Amniotic stem cell (primary cell): ENCODE measurements at regions not wholly inside any gene's neighbourhood (a gene's known extent, or its start where the extent isn't known, plus 50 kb on each side); places are given as distances from the start of the nearest gene placed in this dataset.
"Not testable (repeated sequence)": the region's sequence is repeated elsewhere in the genome, so short reads cannot be mapped to it uniquely, and the experiment has no call there.

ENCODE experiments used
- DNase-seq: peaks from one replicate; lab custom pipeline; 2025; lab: John Stamatoyannopoulos, UW

DNA sequence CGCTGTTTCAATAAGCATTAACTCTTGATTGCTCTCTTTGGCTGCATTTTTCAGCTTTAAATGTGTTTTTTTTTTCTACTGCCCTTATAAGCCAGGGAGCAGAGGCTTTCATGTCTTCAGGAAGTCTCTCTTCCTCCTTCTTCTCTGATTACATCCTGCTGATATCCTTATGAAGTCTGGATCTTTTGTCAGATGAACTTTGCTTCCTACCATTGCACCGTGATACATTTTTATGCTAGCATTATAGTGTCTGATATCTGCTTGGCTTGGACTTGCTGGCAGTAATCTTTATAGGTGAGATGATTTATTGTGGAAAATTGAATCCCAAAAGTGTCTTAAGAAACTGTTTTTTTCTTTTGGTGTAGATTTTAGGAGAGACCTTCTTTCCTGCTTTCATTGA, 160.4 kb upstream of the CFAP20DC start:
- DNase-seq, result no peak

DNA sequence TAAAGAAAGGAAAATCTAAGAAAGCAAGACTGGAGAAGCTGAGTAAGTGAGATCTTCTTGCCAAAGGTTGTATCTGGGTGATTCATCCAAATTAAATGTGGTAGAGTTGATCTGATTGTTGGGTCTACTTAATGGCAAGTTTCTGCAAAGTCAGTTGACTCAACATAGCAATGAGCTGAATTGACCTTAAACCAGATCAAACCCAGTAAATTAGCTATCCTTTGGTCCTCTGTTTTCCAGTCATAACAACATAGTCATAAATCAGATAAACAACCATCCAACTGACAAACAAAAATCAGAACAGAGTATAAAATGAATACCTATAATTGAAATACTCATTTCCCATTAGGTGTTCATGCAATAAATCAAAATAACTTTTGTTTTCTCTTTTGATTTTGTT, 142.6 kb upstream of the CFAP20DC start:
- DNase-seq, result no peak

DNA sequence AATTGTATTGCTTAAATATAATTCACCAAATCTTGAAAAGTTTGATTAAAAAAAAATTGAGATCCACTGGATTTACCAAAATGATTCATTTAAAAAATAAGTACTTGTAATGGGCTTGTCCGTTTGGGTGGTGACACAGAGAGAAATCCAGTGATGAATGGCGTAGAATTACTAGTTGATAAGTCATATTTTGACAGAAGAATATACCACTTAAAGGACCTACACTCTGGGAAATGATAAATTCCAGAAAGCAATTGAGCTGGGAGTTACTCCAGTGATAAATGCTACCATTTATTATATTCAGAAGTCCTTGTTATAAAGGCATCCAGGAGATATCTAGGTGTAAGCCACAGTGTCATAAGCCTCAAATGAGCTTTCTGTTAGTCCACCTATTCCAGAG, 141.8 kb upstream of the CFAP20DC start:
- no peak for DNase-seq

DNA sequence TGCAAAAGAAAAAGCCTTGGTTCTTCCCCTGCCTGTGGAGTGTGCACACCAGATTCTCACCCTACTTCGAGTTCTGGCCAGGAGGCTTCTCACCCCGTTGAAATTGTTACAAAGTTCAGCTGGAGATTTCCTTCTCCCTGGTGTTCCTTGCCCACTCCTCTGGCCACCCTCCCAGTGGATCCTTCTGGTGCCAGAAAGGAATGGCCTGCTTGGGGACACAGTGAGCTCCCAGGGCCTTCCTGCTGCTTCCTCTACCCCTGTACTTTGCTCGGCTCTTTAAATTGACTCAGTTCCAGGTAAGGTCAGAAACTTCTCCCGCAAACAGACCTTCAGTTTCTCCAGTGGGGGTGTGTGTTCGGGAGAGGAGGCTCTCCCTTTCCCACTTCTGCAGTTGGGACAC, 140.1 kb upstream of the CFAP20DC start:
- DNase-seq, result no peak

DNA sequence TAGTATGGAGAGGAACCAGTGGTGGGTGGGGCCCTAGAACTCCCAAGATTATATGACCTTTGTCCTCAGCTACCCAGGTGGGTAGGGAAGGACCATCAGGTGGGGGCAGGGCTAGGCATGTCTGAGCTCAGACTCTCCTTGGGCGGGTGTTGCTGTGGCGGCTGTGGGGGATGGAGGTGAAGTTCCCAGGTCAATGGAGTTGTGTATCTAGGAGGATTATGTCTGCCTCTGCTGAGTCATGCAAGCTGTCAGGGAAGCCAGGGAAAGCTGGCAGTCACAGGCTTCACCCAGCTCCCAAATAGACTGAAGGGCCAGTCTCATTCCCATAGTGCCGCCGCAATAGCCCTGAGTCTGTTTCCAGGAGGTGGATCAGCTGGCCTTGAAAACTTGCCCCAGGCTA, 139.7 kb upstream of the CFAP20DC start:
- no peak for DNase-seq

DNA sequence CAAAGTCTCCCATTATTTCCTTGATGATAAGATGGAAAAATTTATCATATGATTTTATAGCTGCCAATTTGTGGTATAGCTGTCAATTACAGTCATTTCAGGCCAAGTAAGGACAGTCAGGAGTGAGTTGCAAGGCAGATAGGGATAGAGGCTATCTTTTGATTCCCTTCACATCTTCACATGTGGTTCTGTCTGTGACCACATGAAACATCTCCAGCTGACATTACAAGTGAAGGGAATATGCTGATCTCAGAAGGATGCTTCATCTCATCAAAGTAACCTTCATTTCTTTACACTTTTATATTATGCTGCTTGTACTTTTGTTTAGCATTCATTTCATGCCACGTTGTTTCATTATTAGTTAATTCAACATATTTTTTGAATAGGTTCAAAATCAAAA, 136.9 kb upstream of the CFAP20DC start:
- DNase-seq, result no peak

DNA sequence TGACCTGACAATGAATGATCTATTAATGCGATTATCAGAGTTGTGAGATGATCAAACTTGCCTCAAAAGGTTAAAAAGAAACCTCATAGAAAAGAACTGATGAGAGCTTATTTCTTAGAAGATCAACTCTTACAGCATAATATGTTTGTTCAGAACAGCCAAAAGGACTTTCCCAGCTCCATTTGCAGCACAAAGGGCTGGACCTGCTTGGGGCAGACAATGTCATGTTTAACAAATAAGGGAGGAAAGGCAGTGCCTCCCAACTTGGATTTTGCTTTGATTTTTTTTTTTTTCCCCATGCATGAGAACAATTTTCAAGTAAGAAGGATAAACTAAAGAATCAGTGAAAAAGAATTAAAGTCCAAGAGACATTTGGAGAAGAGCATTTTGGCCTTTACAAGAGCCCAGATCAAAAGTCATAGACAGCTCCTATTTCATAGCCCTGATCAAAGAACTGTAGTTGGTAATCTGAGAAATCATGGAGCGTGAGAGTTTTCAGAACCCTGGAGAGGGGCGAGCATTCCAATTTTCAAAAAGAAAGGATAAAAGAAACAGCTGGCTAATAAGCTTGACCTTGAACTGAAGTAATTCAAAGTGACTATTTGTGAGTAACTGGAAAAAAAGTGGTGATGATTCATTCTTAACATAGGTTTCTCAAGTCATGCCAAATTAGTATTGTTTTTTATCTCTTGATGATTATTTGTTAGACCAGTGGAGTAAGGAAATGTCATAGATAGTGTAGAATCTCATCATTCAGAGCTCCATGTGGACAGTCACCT, 136.0 kb upstream of the CFAP20DC start:
- DNase-seq, result no peak

DNA sequence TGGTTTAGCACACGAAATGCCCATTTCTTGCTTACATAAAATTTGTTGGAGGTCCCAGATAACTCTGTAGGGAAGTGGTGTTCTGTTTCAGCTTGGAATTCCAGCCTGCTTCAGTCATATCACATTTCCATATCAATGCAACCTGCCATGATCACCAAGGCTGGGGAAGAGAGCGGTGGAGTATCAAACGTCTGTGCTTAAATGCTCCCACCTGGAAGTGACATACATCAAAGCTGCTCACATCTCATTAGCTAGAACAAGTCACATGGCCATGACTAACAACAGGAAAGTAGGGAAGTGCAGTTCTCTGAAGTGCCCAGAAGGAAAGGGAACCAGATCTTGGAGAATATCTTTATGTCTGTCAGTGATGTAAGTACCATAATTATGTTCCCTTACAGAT, 130.2 kb upstream of the CFAP20DC start:
- no peak for DNase-seq

DNA sequence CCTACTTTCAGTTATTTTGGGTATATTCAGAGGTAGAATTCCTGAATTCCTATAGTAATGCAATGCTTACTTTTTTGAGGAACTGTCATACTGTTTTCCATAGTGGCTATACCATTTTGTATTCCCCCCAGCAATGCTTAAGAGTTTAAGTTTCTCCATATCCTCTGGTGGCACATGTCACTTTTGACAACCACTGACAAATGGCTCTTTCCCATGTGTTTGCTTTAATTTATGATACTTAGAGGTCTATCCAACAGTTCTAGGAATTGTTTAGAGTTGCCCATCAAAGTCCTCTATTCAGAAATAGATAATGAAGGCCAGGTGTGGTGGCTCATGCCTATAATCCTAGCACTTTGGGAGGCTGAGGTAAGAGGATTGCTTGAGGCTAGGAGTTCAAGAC, 128.9 kb upstream of the CFAP20DC start:
- DNase-seq, result no peak

DNA sequence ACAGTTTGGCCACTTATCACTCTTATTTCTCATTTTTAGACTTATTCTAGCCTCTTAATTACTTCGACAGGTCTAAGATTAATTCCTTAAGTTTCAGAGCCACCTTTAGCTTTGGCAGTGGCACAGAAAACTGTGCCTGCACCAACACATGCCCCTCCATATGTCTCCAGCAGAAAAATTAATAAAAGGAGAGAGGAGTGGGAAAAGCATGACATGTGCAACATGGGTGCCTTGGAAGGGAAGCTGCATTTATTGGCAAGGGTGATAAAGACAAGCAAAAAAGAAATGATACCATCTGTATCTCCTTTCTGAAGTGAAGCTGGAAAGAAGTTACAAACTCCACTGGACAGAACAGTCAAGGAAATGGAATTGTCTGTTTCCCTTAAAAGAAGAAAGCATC, 121.7 kb upstream of the CFAP20DC start:
- no peak for DNase-seq

DNA sequence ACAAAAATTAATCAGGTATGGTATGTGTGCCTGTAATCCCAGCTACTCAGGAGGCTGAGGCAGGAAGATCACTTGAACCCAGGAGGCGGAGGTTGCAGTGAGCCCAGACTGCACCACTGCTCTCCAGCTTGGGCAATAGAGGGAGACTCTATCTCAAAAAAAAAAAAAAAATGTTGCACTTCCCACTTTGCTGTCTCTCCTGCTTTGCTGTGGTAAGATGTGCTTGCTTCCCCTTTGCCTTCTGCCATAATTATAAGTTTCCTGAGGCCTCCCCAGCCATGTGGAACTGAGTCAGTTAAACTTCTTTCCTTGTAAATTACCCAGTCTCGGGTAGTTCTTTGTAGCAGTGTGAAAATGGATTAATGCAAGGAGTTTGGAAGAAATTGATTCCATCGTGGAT, 120.3 kb upstream of the CFAP20DC start:
- DNase-seq, result not testable (repeated sequence)

DNA sequence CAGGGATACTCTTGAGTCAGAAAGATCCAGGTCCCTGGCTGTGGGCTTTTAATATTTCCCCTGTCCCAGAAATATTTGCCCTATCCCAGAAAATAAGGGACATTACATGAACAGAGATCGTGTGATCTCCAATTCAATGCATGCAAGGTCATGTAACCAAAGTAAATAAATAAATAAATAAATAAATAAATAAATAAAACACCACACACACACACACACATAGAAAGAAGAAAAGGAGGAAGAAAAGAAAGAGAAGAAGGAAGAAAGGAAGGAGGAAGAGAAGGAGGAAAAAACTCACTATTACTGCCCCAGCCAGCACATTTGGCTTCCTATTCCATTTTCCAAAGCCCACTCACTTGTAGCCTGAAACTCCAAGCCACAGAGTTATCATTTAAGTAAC, 117.9 kb upstream of the CFAP20DC start:
- no peak for DNase-seq

DNA sequence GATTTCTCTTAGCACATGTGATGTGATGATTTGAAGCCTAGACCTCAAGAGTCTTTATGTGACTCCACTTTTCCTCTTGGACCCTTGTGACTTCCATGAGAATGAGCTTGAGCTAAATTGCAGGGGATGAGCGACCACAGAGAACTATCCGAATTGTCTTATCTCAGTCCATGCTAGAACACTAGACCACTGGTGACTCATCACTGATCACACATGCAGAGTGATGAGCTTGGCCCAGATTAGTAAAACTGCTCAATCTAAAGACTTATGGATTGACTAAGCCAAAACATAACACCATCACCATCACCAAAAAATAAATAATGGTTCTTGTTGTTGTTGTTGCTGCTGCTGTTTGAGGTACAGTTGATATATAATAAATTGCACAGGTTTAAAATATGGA, 114.1 kb upstream of the CFAP20DC start:
- no peak for DNase-seq

DNA sequence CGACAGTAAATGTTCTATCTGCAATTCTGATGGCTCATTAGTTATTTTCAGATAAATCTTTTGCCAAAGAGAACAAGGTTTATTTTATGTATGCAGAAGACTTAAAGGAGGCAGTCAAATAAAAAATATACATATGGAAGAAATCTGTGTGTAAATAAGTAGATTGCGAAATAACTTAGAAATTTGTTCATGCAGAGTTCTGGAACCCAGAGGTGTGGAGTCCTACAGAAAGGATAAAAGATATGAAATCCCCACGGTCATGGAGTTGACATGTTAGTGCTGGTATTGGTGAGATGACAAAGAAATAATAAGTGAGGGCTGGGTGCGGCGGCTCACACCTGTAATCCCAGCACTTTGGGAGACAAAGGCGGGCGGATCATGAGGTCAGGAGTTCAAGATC, 111.2 kb upstream of the CFAP20DC start:
- no peak for DNase-seq

DNA sequence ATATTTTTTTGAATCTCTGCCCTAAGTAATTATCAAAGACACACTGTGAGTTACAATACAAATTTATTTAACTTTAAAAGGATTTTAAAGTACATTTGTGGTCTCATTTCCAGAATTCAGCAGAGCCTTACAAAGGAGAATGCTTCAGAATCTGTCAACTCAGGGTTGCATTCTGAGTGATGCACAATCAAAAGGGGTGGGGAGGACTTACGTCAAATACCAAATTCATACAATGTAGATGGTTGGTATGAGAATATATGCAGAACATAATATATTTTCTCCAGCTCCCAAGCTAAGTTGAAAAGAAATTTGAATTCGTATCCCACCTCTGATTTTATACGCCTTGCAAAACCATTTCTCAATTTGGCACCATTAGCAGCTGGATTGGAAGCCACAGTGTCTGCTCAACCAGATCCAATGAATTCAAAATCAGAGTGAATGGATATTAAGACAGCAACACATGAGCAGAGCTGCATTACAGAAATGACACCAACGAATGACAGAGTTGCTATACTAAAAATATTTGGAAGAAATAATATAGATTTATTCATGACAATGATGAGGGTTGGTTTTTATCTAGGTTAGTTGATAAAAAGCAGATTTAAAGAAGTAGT, 110.4 kb upstream of the CFAP20DC start:
- no peak for DNase-seq

DNA sequence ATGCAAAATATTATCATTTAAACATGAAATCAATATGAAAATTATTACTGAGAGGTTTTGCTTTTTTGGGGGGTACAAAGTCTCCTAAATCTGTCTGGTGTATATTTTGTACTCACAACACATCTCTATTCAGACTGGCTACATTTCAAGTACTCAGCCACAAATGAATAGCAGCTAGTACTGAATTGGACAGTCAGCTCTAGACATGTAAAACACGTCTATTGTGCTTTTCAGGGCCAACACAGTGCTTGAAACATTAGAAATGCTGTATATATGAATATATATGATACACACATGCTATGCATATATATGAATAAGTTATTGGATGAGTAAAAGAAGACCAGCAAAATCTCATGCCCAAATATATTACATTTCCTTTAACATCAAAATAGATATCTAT, 103.8 kb upstream of the CFAP20DC start:
- no peak for DNase-seq

DNA sequence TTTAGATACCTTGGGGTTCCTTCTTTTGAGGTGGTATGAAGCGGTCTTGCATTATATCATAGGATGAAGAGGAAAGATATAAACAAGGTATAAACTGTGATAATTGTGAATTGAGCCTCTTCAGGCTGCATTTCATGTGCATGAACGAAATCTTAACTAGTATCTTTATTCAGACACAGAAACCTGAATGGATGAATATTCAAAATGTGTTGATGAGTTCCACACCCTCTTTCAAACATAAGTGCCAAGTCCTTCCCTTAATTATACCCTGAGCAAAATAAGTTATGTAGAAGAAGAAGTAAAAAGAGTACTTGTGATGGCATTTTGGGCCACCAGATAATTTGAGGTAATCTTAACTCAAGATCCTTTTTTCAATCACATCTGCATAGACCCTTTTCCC, 103.1 kb upstream of the CFAP20DC start:
- DNase-seq, result no peak

DNA sequence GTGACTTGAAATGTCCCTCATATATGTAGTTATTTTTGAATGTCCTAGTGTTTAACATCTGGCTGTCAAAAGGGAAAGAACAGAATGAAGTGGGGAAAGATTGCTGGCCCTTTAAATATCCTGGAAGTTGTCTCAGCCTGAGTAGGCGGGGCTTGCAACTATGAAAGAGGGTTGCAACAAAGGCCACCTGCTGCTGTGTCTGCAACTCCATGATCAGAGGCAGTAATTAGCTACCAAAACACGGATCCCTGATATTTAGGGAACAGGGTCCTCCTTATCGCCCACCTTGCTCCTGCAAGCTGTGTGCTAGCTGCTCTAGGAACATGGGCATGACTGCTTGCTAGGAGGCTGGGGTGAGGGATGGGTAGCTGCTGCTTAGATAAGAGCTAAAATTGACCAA, 100.2 kb upstream of the CFAP20DC start:
- no peak for DNase-seq

DNA sequence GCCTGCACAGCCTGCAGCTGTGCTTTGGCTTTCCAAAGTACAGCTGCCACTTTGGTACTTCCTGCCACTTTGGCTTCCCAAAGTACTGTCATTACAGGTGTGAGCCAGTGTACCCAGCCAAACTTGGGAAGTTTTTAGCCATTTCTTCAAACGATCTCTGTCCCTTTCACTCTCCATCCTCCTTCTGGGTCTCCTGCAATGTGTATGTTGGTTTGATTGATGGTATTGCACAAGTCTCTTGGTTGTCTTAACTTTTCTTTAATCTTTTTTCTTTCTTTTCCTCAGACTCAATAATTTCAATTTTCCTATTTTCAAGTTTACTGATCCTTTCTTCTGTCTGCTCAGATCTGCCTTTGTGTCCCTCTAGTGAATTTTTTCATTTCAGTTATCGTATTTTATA, 99.3 kb upstream of the CFAP20DC start:
- no peak for DNase-seq

DNA sequence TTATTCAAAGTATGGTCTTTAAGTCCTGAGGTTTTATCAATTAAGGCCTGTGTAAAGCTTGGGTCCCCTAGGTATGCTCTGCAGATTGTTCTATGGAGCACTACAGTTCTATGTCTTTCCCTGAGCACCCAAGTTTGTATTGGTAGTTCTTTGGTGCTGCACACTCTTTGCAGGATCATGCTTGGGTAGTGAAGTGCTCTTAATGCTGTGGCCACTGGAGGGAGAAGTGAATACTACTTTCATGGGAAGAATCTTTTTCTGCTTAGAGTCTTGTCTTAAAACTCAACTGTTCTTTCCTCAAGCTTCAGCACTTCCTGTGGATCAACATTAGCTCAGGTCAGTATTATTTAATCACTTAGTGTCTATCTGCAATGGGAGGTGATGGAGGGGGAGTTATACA, 93.6 kb upstream of the CFAP20DC start:
- no peak for DNase-seq

DNA sequence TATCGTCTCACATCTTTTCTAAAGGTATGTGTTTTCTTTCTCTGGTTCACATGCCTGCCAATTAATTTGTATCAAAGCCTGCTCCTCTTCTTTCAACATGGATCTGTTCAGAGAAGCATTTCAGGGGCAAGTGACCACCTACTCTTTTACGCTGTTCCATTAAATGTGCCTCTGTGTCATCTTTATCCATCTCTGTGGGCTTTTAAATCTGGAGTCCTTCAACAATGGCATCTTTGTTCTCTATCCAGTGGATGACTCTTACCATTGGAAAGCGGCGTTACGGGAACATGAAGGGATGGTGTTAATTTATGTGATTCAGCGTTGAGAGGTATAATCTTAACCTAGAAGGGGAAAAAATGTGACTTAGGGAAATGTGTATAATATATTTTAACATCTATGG, 92.7 kb upstream of the CFAP20DC start:
- no peak for DNase-seq

DNA sequence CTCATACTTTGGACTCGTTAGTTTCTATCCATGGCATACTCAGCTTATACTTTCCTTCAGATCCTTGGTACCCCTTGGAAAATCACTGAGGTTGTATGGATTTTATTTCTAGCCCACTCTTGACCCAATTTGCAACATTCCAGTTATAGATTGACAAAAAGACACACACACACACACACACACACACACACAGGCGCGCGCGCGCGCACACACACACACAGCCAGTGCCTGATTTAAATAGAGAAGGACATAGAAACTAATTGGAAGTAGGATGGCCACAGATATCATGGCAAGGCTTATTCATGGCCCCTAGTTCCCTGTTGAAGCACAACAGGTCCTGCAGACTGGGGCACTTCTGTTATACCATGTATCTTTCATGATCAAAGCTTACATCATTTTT, 89.1 kb upstream of the CFAP20DC start:
- no peak for DNase-seq

DNA sequence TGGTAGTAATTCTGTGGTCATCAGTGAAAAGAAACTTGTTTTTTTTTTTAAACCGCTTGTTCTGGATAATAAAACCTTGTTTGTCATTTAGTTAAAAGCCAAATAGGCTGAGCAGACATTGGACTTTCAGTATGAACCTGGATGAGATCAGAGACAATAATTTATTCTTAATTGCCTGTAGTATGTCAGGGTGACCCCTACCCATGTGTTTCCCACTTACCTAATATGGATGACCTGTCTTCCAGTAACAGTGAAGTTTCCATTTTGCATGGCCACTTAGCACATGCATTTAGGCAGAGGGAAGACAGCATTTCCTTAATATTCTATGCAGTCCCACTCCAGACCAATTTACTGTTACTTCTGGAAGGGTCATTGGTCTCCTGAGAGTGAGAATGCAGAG, 87.6 kb upstream of the CFAP20DC start:
- DNase-seq, result no peak

DNA sequence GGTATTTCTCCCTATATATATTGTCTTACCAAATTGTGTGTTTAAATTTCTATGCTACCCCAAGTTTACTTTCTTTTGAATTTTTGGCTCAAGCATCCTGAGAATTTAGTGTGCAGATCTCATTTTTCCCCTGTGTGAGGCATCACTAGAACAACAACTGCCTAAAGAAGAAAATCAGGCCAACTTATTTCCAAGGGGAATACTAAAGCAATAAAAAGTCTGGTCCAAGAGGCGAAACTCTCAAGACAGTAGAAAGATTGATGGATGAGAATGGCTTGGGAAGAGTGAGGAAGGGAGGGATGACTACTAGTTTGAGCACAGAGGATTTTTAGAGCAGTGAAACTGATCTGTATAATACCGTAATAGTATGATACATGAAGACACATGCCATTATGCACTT, 86.3 kb upstream of the CFAP20DC start:
- no peak for DNase-seq
